SJCRH30 (cell line): ENCODE measurements at regions not wholly inside any gene's neighbourhood (a gene's known extent, or its start where the extent isn't known, plus 50 kb on each side); places are given as distances from the start of the nearest gene placed in this dataset.

Source experiments
- DNase-seq, 2 experiments: peaks; one replicate each; pipeline ENCODE4 v3.0.0-alpha.2; 2015 to 2020
- H3K27ac ChIP-seq: fragments of 250-450 bp; sonication (Bioruptor Pico); 2 replicates; pipeline ENCODE4 v1.5.1; 2020; ENCODE audit warnings: mild to moderate bottlenecking, moderate library complexity
- H3K27me3 ChIP-seq: fragments of 250-450 bp; sonication (Bioruptor Pico); 2 replicates; pipeline ENCODE4 v1.5.1; 2020; ENCODE audit warnings: mild to moderate bottlenecking, moderate library complexity
- H3K36me3 ChIP-seq: fragments of 250-450 bp; sonication (Bioruptor Pico); 2 replicates; pipeline ENCODE4 v1.5.1; 2020; ENCODE audit warnings: mild to moderate bottlenecking, moderate library complexity
- H3K4me1 ChIP-seq: fragments of 250-450 bp; sonication (Bioruptor Pico); 2 replicates; pipeline ENCODE4 v1.5.1; 2020; ENCODE audit warnings: mild to moderate bottlenecking, moderate library complexity
- H3K4me3 ChIP-seq: fragments of 250-450 bp; sonication (Bioruptor Pico); 2 replicates; pipeline ENCODE4 v1.5.1; 2020; ENCODE audit warnings: mild to moderate bottlenecking, moderate library complexity
- H3K9me3 ChIP-seq: fragments of 250-450 bp; sonication (Bioruptor Pico); replicated peaks from 2 replicates; pipeline ENCODE4 v1.5.1; 2020; ENCODE audit warnings: mild to moderate bottlenecking, moderate library complexity

GRCh38 chr22:47297261-47298016 lies 535.0 kb downstream of the TBC1D22A start:
- no peak for DNase-seq
- H3K27ac ChIP-seq, result no peak overlapping the region
- no peaks in the 10 kb centered on the region; the same call in 1 of the 2 replicates for H3K27me3 ChIP-seq
- H3K4me3 ChIP-seq, result no peak overlapping the region
- H3K9me3 ChIP-seq, result no peaks in the 10 kb centered on the region
- no peaks in the 10 kb centered on the region for H3K36me3 ChIP-seq
- no peaks in the 10 kb centered on the region for H3K4me1 ChIP-seq

- H3K4me1 ChIP-seq, result no peaks in the 10 kb centered on the region; the same call in 1 of the 2 replicates
- H3K27me3 ChIP-seq, result no peaks in the 10 kb centered on the region; the same call in 1 of the 2 replicates
- no peaks in the 10 kb centered on the region for H3K36me3 ChIP-seq
- no peak overlapping the region for H3K27ac ChIP-seq
- DNase-seq, result no peak
- H3K4me3 ChIP-seq, result no peak overlapping the region
- no peaks in the 10 kb centered on the region for H3K9me3 ChIP-seq
These were observed 534.2 kb downstream of the TBC1D22A start for GRCh38 chr22:47296405-47297260.

GRCh38 chr22:47295982-47296381 lies 533.5 kb downstream of the TBC1D22A start:
- Histone ChIP-seq H3K27ac (no peak overlapping the region), H3K4me3 (no peak overlapping the region), H3K27me3 (no peaks in the 10 kb centered on the region; the same call in 1 of the 2 replicates), H3K36me3 (no peaks in the 10 kb centered on the region), H3K9me3 (no peaks in the 10 kb centered on the region), H3K4me1 (no peaks in the 10 kb centered on the region; the same call in 1 of the 2 replicates)
- DNase-seq, result no peak

GRCh38 chr22:47295226-47295901 lies 532.9 kb downstream of the TBC1D22A start:
- Histone ChIP-seq H3K9me3 (no peaks in the 10 kb centered on the region), H3K4me1 (no peaks in the 10 kb centered on the region; the same call in 1 of the 2 replicates), H3K4me3 (no peak overlapping the region), H3K36me3 (no peaks in the 10 kb centered on the region), H3K27ac (no peak overlapping the region), H3K27me3 (no peaks in the 10 kb centered on the region; the same call in 1 of the 2 replicates)
- no peak for DNase-seq

DNA sequence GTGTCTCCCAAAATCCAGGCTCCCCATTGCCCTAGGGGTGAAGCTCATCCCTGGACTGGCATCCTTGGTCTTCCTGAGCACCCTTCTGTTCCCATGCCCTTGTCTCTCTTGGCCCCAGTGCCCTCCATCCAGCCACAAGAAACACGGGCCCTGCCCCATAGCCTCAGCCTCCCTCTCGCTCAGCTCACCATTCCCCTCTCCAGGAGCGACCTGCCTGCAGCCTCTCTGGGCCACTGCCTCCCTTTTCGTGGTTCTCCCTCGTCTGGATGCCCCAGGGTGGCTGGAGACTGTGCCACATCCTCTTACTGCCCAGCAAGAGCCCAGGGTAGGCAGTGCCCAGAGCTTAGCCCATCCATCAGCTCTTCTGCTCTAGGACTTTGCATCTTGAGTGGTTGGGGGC lies 532.1 kb downstream of the TBC1D22A start:
- Histone ChIP-seq H3K27ac (no peak overlapping the region), H3K9me3 (no peaks in the 10 kb centered on the region), H3K4me1 (no peaks in the 10 kb centered on the region; the same call in 1 of the 2 replicates), H3K4me3 (no peak overlapping the region), H3K36me3 (no peaks in the 10 kb centered on the region), H3K27me3 (no peaks in the 10 kb centered on the region; the same call in 1 of the 2 replicates)
- DNase-seq, result no peak

DNA sequence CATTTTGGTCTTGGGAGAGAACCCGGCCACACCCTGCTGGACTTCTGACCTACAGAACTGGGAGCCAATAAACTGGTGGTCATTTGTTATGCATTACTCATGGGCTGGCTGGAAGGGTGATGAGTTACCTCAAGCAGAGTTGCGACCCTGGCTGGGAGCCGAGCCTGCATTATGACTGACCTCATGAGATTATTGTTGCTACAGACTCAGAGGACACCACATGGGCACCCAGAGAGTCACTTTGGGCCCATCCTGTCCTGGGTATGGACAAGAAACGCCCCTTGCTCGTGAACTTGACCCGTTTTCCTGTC lies 531.7 kb downstream of the TBC1D22A start:
- H3K27me3 ChIP-seq, result no peaks in the 10 kb centered on the region; the same call in 1 of the 2 replicates
- H3K36me3 ChIP-seq, result no peaks in the 10 kb centered on the region
- no peak overlapping the region for H3K4me3 ChIP-seq
- DNase-seq, result no peak
- no peak overlapping the region for H3K27ac ChIP-seq
- no peaks in the 10 kb centered on the region for H3K9me3 ChIP-seq
- H3K4me1 ChIP-seq, result no peaks in the 10 kb centered on the region; the same call in 1 of the 2 replicates

DNA sequence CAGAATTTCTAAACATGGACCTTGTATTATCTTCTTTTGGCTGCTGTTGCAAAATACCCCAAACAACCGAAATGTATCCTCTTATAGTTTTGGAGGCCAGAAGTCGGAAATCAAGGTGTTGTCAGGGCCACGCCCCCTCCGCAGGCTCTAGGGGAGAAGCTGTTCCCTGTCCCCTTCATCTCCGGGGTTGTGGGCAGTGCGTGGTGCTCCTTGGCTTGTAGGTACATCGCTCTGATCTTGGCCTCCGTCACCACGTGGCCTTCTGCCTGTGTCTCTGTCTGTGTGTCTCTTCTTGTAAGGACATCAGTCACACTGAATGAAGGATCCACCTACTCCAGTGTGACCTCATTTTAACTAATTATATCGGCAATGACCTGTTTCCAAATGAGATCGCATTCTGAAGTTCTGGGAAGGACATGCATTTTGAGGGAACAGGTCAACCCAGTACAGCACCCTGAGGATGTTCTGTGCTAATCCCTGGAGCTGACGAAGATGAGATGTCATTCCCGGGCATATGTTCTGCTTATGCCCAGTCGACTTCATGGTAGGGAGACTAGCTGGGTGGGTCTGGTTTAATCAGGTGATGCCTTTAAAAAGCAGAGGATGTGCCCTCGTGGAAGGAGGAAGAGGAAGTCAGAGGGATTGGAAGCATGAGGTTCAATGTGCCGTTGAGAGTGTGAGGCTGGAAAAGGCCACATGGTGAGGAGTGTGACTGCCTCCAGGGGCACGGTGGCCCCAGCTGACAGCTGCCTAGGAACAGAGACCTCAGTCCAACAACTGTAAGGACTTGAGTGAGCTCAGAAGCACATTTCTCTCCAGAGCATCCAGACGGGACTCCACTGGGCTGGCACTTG lies 531.1 kb downstream of the TBC1D22A start:
- no peaks in the 10 kb centered on the region; the same call in 1 of the 2 replicates for H3K27me3 ChIP-seq
- H3K36me3 ChIP-seq, result no peaks in the 10 kb centered on the region
- H3K4me1 ChIP-seq, result no peaks in the 10 kb centered on the region; the same call in 1 of the 2 replicates
- no peak overlapping the region for H3K27ac ChIP-seq
- DNase-seq, result no peak
- no peaks in the 10 kb centered on the region for H3K9me3 ChIP-seq
- H3K4me3 ChIP-seq, result no peak overlapping the region

DNA sequence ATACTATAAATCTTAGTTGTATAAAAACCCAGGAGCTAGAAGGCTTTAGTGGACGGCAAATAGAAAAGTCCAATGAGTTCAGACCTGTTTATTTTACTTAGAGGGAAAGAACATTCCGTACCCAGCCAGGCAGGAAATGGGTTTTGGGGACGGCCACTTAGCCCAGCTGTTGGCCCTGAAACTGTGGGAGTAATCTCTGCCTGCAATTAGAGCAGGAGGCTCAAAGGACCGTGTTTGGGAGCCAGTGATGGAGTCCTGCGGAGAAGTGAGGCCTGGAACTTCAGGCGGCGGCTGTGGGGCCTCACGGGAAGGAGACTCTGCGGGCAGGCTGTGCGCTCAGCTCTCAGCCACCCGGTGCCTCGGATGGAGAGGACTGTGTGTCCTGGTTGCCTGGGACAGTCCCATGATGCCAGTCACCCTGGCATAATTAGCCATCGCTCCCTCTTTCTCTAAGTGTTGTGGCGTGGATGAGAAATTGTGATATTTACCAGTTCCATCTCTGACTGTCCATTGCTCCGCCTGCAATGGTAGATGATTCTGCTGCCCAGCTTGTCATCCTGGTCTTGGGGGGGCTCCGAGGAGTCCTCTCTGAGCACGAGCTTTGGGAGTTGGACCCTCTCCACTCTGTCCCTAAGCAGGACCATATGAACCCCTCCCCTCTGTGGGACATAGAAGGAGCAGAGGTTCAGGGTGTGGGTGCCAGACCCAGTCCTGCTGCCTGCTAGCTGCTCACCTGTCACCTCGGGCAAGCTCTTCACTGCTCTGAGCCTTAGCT lies 530.3 kb downstream of the TBC1D22A start:
- no peak overlapping the region for H3K27ac ChIP-seq
- H3K9me3 ChIP-seq, result no peaks in the 10 kb centered on the region
- H3K36me3 ChIP-seq, result no peaks in the 10 kb centered on the region
- DNase-seq, result peak; percentile 30 to 53
- H3K4me1 ChIP-seq, result no peaks in the 10 kb centered on the region; the same call in 1 of the 2 replicates
- H3K4me3 ChIP-seq, result no peak overlapping the region
- H3K27me3 ChIP-seq, result no peaks in the 10 kb centered on the region; the same call in 1 of the 2 replicates

DNA sequence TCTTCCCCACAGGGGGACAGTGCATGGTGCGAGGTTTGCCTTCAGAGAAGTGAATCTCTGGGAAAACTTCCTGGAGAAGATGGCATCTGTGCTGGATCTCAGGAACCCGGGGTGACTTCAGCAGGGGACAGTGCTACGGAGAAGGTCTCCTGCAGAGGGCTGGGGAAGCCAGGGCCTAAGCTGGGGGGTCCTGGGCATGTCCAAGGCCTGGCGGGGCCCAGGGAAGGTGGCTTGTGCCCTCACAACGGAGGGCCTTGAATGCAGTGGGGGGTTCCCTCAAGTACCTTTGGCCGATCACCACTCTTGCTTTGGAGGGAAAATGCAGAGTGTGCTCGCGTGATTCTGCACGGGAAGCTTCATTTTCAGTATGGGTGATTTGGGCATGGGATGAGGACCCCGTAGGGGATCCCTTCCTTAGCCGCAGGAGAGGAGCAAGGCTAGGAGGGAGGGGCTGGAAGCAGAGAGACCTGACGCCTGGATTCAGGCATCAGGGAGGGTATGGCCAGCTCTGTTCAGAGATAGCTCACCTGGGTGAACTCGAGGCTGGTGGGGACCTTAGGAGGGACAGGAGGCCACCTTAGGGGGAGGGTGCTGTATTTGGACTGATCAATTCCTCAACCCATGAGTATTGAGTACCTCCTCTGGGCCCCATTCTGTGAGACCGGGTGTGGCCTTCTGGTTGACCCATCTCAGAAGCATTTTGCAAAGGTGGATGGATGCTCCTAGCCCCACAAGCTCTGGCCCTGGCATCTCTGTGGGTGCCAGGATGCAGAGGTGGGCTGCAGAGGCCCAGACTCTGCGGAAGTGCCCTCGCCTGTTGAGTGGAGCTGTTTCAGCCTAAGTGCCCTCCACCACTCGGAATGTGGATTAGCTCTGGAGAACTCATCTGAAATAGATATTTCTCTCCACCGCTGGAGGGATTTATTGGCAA lies 529.4 kb downstream of the TBC1D22A start:
- Histone ChIP-seq H3K36me3 (no peaks in the 10 kb centered on the region), H3K27ac (no peak overlapping the region), H3K4me1 (no peaks in the 10 kb centered on the region; the same call in 1 of the 2 replicates), H3K27me3 (no peaks in the 10 kb centered on the region; the same call in 1 of the 2 replicates), H3K4me3 (no peak overlapping the region), H3K9me3 (no peaks in the 10 kb centered on the region)
- no peak for DNase-seq

DNA sequence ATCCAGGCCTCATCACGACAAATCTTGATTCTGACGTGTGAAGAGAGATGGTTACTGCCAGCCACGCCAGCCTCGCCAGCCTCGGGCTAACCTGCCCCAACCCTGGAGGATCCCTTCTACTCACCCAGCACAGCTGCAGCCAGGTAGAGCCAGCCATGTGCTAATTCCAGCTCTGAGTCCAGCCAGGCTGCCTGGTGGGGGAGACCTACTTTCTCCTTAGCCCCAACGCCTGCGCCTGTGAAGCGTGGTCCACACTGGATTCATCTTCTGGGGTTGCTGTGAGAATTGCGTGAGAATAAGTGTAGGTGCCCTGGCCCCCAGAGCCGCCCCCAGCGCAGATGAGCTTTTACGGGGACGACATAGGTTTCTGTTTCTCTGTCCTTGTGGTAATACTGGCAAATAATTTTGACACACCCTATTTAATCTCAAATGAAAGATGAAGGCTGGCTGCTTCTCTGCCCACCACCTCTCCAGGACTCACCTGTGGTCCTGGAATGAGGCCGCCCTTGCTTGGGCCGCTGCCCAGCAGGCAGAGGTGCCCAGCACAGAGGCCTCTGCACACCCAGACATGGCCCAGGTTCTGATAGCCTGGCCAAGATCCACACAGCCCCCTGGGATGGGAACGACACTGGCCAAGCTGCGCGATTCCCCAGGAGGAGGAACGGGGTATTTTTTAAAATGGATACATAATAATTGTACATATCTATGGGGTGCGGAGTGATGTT lies 528.4 kb downstream of the TBC1D22A start:
- H3K4me3 ChIP-seq, result no peak overlapping the region
- H3K36me3 ChIP-seq, result no peaks in the 10 kb centered on the region
- no peak overlapping the region for H3K27ac ChIP-seq
- H3K27me3 ChIP-seq, result no peaks in the 10 kb centered on the region; the same call in 1 of the 2 replicates
- no peaks in the 10 kb centered on the region; the same call in 1 of the 2 replicates for H3K4me1 ChIP-seq
- no peak for DNase-seq
- H3K9me3 ChIP-seq, result no peaks in the 10 kb centered on the region

DNA sequence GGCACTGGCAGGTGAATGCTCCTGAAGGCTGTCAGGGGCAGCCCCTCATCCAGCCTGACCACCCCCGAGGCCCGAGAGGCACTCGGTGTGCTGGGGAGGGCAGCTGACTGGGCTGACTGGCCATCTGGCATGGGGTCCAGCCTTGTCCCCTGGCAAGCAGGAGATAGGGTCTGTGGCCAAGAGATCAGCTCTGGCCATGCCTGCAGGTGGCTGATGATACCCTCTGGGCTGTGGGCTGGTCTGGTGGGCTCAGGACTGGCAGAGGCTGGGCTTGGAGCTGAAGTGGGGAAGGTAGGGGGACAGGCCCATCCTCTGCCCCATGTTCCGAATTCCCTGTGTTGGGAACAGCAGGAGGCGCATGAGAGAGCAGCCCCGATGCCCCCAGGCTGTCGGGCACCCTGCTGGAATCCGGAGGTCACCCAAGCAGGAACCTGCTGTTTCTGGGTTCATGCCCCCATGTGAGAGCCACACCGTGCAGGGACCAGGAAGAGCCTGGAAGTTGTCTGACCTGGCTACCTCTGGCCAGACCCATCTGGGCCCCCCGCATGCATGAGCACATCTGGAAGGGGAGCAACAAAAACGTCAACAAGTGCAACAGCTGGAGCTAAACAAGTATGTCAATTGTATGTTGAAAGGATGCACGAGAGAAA lies 527.0 kb downstream of the TBC1D22A start:
- Histone ChIP-seq H3K9me3 (no peaks in the 10 kb centered on the region), H3K27me3 (no peaks in the 10 kb centered on the region), H3K36me3 (no peaks in the 10 kb centered on the region), H3K27ac (no peak overlapping the region), H3K4me3 (no peak overlapping the region), H3K4me1 (no peaks in the 10 kb centered on the region; the same call in 1 of the 2 replicates)
- no peak for DNase-seq

GRCh38 chr22:47288680-47289079 lies 526.2 kb downstream of the TBC1D22A start:
- Histone ChIP-seq H3K36me3 (no peaks in the 10 kb centered on the region), H3K27me3 (no peaks in the 10 kb centered on the region), H3K4me3 (no peak overlapping the region), H3K9me3 (no peaks in the 10 kb centered on the region), H3K4me1 (no peaks in the 10 kb centered on the region; the same call in 1 of the 2 replicates), H3K27ac (no peak overlapping the region)
- no peak for DNase-seq
